HUES6 (cell line): ENCODE measurements at regions not wholly inside any gene's neighbourhood (a gene's known extent, or its start where the extent isn't known, plus 50 kb on each side); places are given as distances from the start of the nearest gene placed in this dataset.
A peak's percentile ranks its signal among the peaks of the same experiment; 100 is the strongest.

Experiments
- H3K27ac ChIP-seq: 2 replicates; pipeline ENCODE4 v1.7.0; 2013; ENCODE audit warnings: low read depth, mild to moderate bottlenecking, low read length, inconsistent platforms
- H3K27me3 ChIP-seq: 2 replicates; pipeline ENCODE4 v1.6.1; 2013; ENCODE audit warnings: low read length; ENCODE audit not compliant: control insufficient read depth, insufficient read depth
- H3K36me3 ChIP-seq: 2 replicates; pipeline ENCODE4 v1.6.1; 2013; ENCODE audit warnings: low read length; ENCODE audit not compliant: control insufficient read depth, insufficient read depth
- H3K4me1 ChIP-seq: 2 replicates; pipeline ENCODE4 v1.6.1; 2013; ENCODE audit warnings: low read length; ENCODE audit not compliant: control insufficient read depth, insufficient read depth
- H3K4me3 ChIP-seq: 2 replicates; pipeline ENCODE4 v1.5.1; 2013; ENCODE audit warnings: low read depth, low read length
- H3K9ac ChIP-seq: one replicate; pipeline ENCODE4 v1.6.1; 2013; ENCODE audit warnings: mild to moderate bottlenecking, low read length
- H3K9me3 ChIP-seq: 2 replicates; pipeline ENCODE4 v1.6.1; 2013; ENCODE audit warnings: low read depth, low read length; ENCODE audit not compliant: control insufficient read depth, insufficient read depth

GRCh38 chr6:22221211-22221610 lies 75.6 kb downstream of the PRL start:
- H3K27me3 ChIP-seq: no peaks in the 10 kb centered on the region
- no peak overlapping the region for H3K27ac ChIP-seq

GRCh38 chr6:22221630-22222029 lies 75.2 kb downstream of the PRL start:
- H3K4me3 ChIP-seq: peak overlapping the region; percentile 24; the same call in 1 of the 2 replicates
- no peaks in the 10 kb centered on the region for H3K9me3 ChIP-seq
- no peak overlapping the region for H3K27ac ChIP-seq

More at GRCh38 chr6:22221211-22221610, 75.6 kb downstream of the PRL start:
- Histone ChIP-seq H3K36me3 (no peaks in the 10 kb centered on the region), H3K4me3 (peak overlapping the region; percentile 24; the same call in 1 of the 2 replicates), H3K4me1 (peaks cover 23% of the 10 kb centered on the region), H3K9me3 (no peaks in the 10 kb centered on the region), H3K9ac (no peak overlapping the region)

GRCh38 chr6:22222469-22222868 lies 74.4 kb downstream of the PRL start:
- H3K9me3 ChIP-seq: no peaks in the 10 kb centered on the region
- no peak overlapping the region for H3K27ac ChIP-seq
- H3K27me3 ChIP-seq: no peaks in the 10 kb centered on the region
- peak overlapping the region; percentile 24; the same call in 1 of the 2 replicates for H3K4me3 ChIP-seq
- peaks cover 23% of the 10 kb centered on the region for H3K4me1 ChIP-seq
- H3K9ac ChIP-seq: no peak overlapping the region
- H3K36me3 ChIP-seq: no peaks in the 10 kb centered on the region

More at GRCh38 chr6:22221630-22222029, 75.2 kb downstream of the PRL start:
- Histone ChIP-seq H3K9ac (no peak overlapping the region), H3K27me3 (no peaks in the 10 kb centered on the region), H3K4me1 (peaks cover 23% of the 10 kb centered on the region), H3K36me3 (no peaks in the 10 kb centered on the region)

GRCh38 chr6:22227824-22228610 lies 68.8 kb downstream of the PRL start:
- Histone ChIP-seq H3K4me1 (peaks cover 3% of the 10 kb centered on the region; the same call in 1 of the 2 replicates), H3K9ac (no peak overlapping the region), H3K27me3 (no peaks in the 10 kb centered on the region), H3K9me3 (no peaks in the 10 kb centered on the region), H3K36me3 (no peaks in the 10 kb centered on the region), H3K4me3 (no peak overlapping the region), H3K27ac (no peak overlapping the region)

GRCh38 chr6:22231050-22231449 lies 65.8 kb downstream of the PRL start:
- H3K9ac ChIP-seq: no peak overlapping the region
- no peak overlapping the region for H3K4me3 ChIP-seq
- no peaks in the 10 kb centered on the region for H3K27me3 ChIP-seq
- no peak overlapping the region for H3K27ac ChIP-seq
- no peaks in the 10 kb centered on the region for H3K4me1 ChIP-seq
- H3K36me3 ChIP-seq: no peaks in the 10 kb centered on the region
- peaks cover 3% of the 10 kb centered on the region; the same call in 1 of the 2 replicates for H3K9me3 ChIP-seq

DNA sequence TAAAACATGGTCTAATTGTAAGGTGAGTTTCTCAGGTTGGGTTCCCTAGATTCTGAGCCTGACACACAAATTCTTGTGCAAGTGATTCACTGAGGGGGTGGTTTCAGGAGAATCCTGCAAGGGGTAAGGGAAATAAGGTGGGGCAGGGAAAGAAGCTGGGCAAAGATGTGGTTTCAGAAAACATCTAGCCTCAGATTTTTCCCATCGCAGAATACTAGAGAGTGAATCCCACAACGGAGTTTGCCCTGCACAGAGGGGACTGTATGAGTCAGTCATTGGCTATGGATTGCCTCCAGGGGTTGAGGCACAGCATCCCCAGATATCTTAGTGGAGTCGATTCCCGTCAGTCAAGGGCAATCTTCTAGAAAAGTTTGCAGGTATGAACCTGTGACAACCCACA lies 65.2 kb downstream of the PRL start:
- Histone ChIP-seq H3K36me3 (no peaks in the 10 kb centered on the region), H3K9ac (no peak overlapping the region), H3K9me3 (peaks cover 3% of the 10 kb centered on the region; the same call in 1 of the 2 replicates), H3K27ac (no peak overlapping the region), H3K4me1 (no peaks in the 10 kb centered on the region), H3K27me3 (no peaks in the 10 kb centered on the region), H3K4me3 (no peak overlapping the region)

GRCh38 chr6:22236626-22237414 lies 60.0 kb downstream of the PRL start:
- Histone ChIP-seq H3K4me1 (no peaks in the 10 kb centered on the region), H3K36me3 (no peaks in the 10 kb centered on the region), H3K9me3 (peaks cover 3% of the 10 kb centered on the region; the same call in 1 of the 2 replicates), H3K27me3 (no peaks in the 10 kb centered on the region), H3K4me3 (no peak overlapping the region), H3K9ac (no peak overlapping the region), H3K27ac (no peak overlapping the region)
